PC-9 (cell line): ENCODE measurements at regions not wholly inside any gene's neighbourhood (a gene's known extent, or its start where the extent isn't known, plus 50 kb on each side); places are given as distances from the start of the nearest gene placed in this dataset.

Source experiments
- BruUV-seq: library from RNA; stranded (reverse); fragments of 400-500 nt; replicated peaks from 2 replicates; lab custom pipeline; 2021; lab: Mats Ljungman, UMichigan
- CTCF ChIA-PET: fragments of 300-600 bp; sonication (Branson Sonifier 250); formaldehyde crosslinking; loops from one replicate; lab custom pipeline; 2022; ENCODE audit warnings: antibody characterized with exemption; lab: Charles Lee
- POLR2A ChIA-PET: fragments of 300-600 bp; sonication (Branson Sonifier 250); formaldehyde crosslinking; loops from one replicate; lab custom pipeline; 2022; ENCODE audit warnings: antibody characterized with exemption; ENCODE audit not compliant: unreplicated experiment; lab: Charles Lee
- DNase-seq, 2 experiments: peaks; one replicate each; pipeline versions ENCODE4 v3.0.0 to v3.0.0-alpha.2; 2015 to 2022; ENCODE audit warnings: mixed read lengths in 1 of 2
- H2AFZ ChIP-seq: fragments of 200-600 bp; sonication (generic); 2 replicates; pipeline ENCODE4 v1.8.1; 2017; ENCODE audit warnings: antibody characterized with exemption
- H3F3A ChIP-seq: fragments of 200-600 bp; sonication (generic); 2 replicates; pipeline ENCODE4 v1.8.1; 2017; ENCODE audit warnings: antibody characterized with exemption, mild to moderate bottlenecking, low read depth; ENCODE audit not compliant: insufficient read depth
- H3K27ac ChIP-seq: fragments of 200-600 bp; sonication (generic); 2 replicates; pipeline ENCODE4 v1.6.1; 2016; ENCODE audit warnings: mixed run types
- H3K27me3 ChIP-seq: fragments of 200-600 bp; sonication (generic); 2 replicates; pipeline ENCODE4 v1.6.1; 2016; ENCODE audit warnings: low read depth, mixed run types; ENCODE audit not compliant: insufficient read depth
- H3K36me3 ChIP-seq: fragments of 200-600 bp; sonication (generic); 2 replicates; pipeline ENCODE4 v1.6.1; 2016; ENCODE audit warnings: low read depth, mixed run types
- H3K4me1 ChIP-seq: fragments of 200-600 bp; sonication (generic); replicated peaks from 2 replicates; pipeline ENCODE4 v1.6.1; 2016; ENCODE audit warnings: mixed run types; ENCODE audit not compliant: insufficient read depth
- H3K4me2 ChIP-seq: fragments of 200-600 bp; sonication (generic); 2 replicates; pipeline ENCODE4 v1.6.1; 2017; ENCODE audit warnings: mixed run types
- H3K4me3 ChIP-seq: fragments of 200-600 bp; sonication (generic); 2 replicates; pipeline ENCODE4 v1.6.1; 2016; ENCODE audit warnings: mixed run types
- H3K79me2 ChIP-seq: fragments of 200-600 bp; sonication (generic); 2 replicates; pipeline ENCODE4 v1.6.1; 2017; ENCODE audit warnings: low read depth, mixed run types
- H3K9me2 ChIP-seq: fragments of 200-600 bp; sonication (generic); 2 replicates; pipeline ENCODE4 v1.8.1; 2017; ENCODE audit warnings: mild to moderate bottlenecking; ENCODE audit not compliant: insufficient read depth
- H3K9me3 ChIP-seq: fragments of 200-600 bp; sonication (generic); 2 replicates; pipeline ENCODE4 v1.8.1; 2016; ENCODE audit warnings: low read depth; ENCODE audit not compliant: insufficient read depth
- H4K20me1 ChIP-seq: fragments of 200-600 bp; sonication (generic); 2 replicates; pipeline ENCODE4 v1.8.1; 2017; ENCODE audit not compliant: insufficient read depth
- CTCF ChIP-seq: fragments of 200-600 bp; sonication (generic); conservative IDR thresholded peaks from 2 replicates; pipeline ENCODE4 v1.6.1; 2017; ENCODE audit warnings: mixed run types, antibody characterized with exemption, mild to moderate bottlenecking, moderate library complexity
- EZH2 ChIP-seq: fragments of 200-600 bp; sonication (generic); IDR thresholded peaks from 2 replicates; pipeline ENCODE4 v1.8.0; 2017; ENCODE audit warnings: antibody characterized with exemption, low read depth
- intact Hi-C: fragments of 100-400 bp; cut with micrococcal nuclease; formaldehyde crosslinking; loops from one replicate; pipeline ENCODE4 v1.10.0; 2022; ENCODE audit not compliant: unreplicated experiment

DNA sequence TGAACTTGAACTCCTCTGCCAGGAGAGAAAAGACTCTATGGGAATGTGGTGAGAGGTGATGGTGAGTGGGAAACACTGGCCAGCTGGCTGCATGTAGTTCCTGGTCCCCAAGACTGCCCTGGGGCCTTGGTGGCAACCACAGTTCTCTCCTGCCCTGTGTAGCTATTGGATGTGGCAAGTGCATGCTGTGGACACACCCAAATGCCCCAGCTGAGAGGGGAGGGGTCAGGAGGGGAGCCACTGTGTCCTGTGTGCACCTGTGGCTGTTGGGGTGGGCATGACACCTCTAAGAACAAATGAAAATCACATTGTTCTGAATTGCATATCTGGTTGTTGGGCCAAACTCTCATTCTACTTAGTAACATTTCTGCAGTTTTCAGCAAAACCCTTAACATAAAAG, 409.6 kb downstream of the NSUN3 start:
- POLR2A ChIA-PET = no interaction called here
- CTCF ChIA-PET = no interaction called here
- intact Hi-C loops = no loop called here
- Histone ChIP-seq H3F3A (no peaks in the 10 kb centered on the region), H3K79me2 (no peaks in the 10 kb centered on the region), H3K4me3 (no peak overlapping the region), H2AFZ (no peak overlapping the region), H3K4me2 (no peak overlapping the region), H3K9me3 (no peaks in the 10 kb centered on the region), H3K4me1 (no peaks in the 10 kb centered on the region), H3K9me2 (no peaks in the 10 kb centered on the region; the same call in 1 of the 2 replicates), H3K27me3 (no peaks in the 10 kb centered on the region), H3K36me3 (no peaks in the 10 kb centered on the region), H3K27ac (no peak overlapping the region), H4K20me1 (no peaks in the 10 kb centered on the region)
- BruUV-seq = no TSS peak
- no peak for DNase-seq
- no peak for TF ChIP-seq CTCF

- no peak for DNase-seq
- Histone ChIP-seq H3K4me3 (no peak overlapping the region), H3K4me2 (no peak overlapping the region), H3K27me3 (no peaks in the 10 kb centered on the region), H3K27ac (no peak overlapping the region), H3K9me2 (no peaks in the 10 kb centered on the region), H2AFZ (no peak overlapping the region), H3F3A (no peaks in the 10 kb centered on the region), H3K79me2 (no peaks in the 10 kb centered on the region), H3K9me3 (0 out of 2 replicates have a peak, but pooled peaks cover 3% of the 10 kb centered on the region), H3K36me3 (no peaks in the 10 kb centered on the region), H4K20me1 (no peaks in the 10 kb centered on the region), H3K4me1 (no peaks in the 10 kb centered on the region)
- CTCF ChIA-PET = no interaction called here
- POLR2A ChIA-PET = no interaction called here
- no TSS peak for BruUV-seq
- TF ChIP-seq CTCF (no peak), EZH2 (no peak)
- intact Hi-C loops = no loop called here
Measured at GRCh38 chr3:94481226-94481898, 418.5 kb downstream of the NSUN3 start.

DNA sequence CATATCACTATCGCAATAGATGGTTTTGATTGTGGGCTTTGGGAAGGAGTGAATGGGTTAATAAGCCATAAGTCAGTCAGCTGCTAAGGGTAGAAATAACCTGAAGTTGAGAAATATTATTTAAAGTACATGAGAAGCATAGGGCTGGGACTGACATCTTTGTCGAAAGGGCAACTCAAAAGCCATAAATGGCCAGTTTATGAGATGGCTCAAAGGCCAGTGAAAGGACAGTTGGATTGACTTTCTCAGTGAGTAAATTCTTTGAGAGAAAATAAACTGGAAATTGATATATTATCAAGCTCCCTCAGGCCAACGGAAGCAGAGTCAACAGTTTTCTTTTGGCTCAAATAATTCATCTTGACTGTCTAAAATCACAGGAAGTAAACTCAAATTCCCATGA, 419.8 kb downstream of the NSUN3 start:
- no TSS peak for BruUV-seq
- Histone ChIP-seq H3K79me2 (no peaks in the 10 kb centered on the region), H3F3A (no peaks in the 10 kb centered on the region), H2AFZ (no peak overlapping the region), H3K4me3 (no peak overlapping the region), H3K36me3 (no peaks in the 10 kb centered on the region), H3K4me1 (no peaks in the 10 kb centered on the region), H3K27ac (no peak overlapping the region), H3K9me3 (0 out of 2 replicates have a peak, but pooled peaks cover 3% of the 10 kb centered on the region), H4K20me1 (no peaks in the 10 kb centered on the region), H3K4me2 (no peak overlapping the region), H3K27me3 (no peaks in the 10 kb centered on the region), H3K9me2 (no peaks in the 10 kb centered on the region)
- intact Hi-C loops = no loop called here
- ChIA-PET POLR2A (no interaction called here), CTCF (no interaction called here)
- TF ChIP-seq EZH2 (no peak), CTCF (no peak)
- DNase-seq = no peak
